PC-3 (cell line): ENCODE measurements at regions not wholly inside any gene's neighbourhood (a gene's known extent, or its start where the extent isn't known, plus 50 kb on each side); places are given as distances from the start of the nearest gene placed in this dataset.

Experiments
- ATAC-seq: fragments of 200-7000 bp; cut with Tn5 transposase; 2 replicates; pipeline ENCODE4 v1.9.1; 2020; ENCODE audit warnings: mild to moderate bottlenecking, moderate library complexity
- BruUV-seq: library from RNA; stranded (reverse); fragments of 400-500 nt; replicated peaks from 2 replicates; lab custom pipeline; 2021; lab: Mats Ljungman, UMichigan
- CTCF ChIA-PET: fragments of 300-600 bp; sonication (Branson Sonifier 250); formaldehyde crosslinking; loops from one replicate; lab custom pipeline; 2022; ENCODE audit warnings: antibody characterized with exemption; lab: Charles Lee
- POLR2A ChIA-PET: fragments of 300-600 bp; sonication (Branson Sonifier 250); formaldehyde crosslinking; loops from one replicate; lab custom pipeline; 2022; ENCODE audit warnings: antibody characterized with exemption; ENCODE audit not compliant: unreplicated experiment; lab: Charles Lee
- DNase-seq: peaks from one replicate; pipeline ENCODE4 v3.0.0-alpha.2; 2015
- H2AFZ ChIP-seq: fragments of 300-600 bp; sonication (generic); 2 replicates; pipeline ENCODE4 v1.6.0; 2016; ENCODE audit warnings: antibody characterized with exemption, low read length
- H3F3A ChIP-seq: fragments of 300-600 bp; sonication (generic); one replicate; pipeline ENCODE4 v1.6.0; 2017; ENCODE audit warnings: antibody characterized with exemption, low read length, control low read depth, mild to moderate bottlenecking; ENCODE audit not compliant: unreplicated experiment
- H3K27ac ChIP-seq: fragments of 300-600 bp; sonication (generic); 2 replicates; pipeline ENCODE4 v1.5.1; 2016; ENCODE audit warnings: mild to moderate bottlenecking, low read length
- H3K27me3 ChIP-seq: fragments of 300-600 bp; sonication (generic); 2 replicates; pipeline ENCODE4 v1.6.1; 2016; ENCODE audit warnings: low read length, mixed read lengths
- H3K36me3 ChIP-seq: fragments of 300-600 bp; sonication (generic); 2 replicates; pipeline ENCODE4 v1.6.1; 2016; ENCODE audit warnings: low read depth, mixed run types, low read length, mixed read lengths
- H3K4me1 ChIP-seq: fragments of 300-600 bp; sonication (generic); 2 replicates; pipeline ENCODE4 v1.5.1; 2016; ENCODE audit warnings: low read length; ENCODE audit not compliant: insufficient read depth
- H3K4me2 ChIP-seq: fragments of 300-600 bp; sonication (generic); 2 replicates; pipeline ENCODE4 v1.6.0; 2016; ENCODE audit warnings: low read length
- H3K4me3 ChIP-seq: fragments of 300-600 bp; sonication (generic); 2 replicates; pipeline ENCODE4 v1.5.1; 2016; ENCODE audit warnings: mild to moderate bottlenecking, low read length, mixed read lengths
- H3K79me2 ChIP-seq: fragments of 300-600 bp; sonication (generic); 2 replicates; pipeline ENCODE4 v1.6.1; 2017; ENCODE audit warnings: low read length, mixed read lengths
- H3K9ac ChIP-seq: fragments of 300-600 bp; sonication (generic); 2 replicates; pipeline ENCODE4 v1.6.0; 2016; ENCODE audit warnings: mild to moderate bottlenecking, low read length
- H3K9me2 ChIP-seq: fragments of 300-600 bp; sonication (generic); replicated peaks from 2 replicates; pipeline ENCODE4 v1.6.1; 2016; ENCODE audit warnings: mixed run types, low read length, mixed read lengths
- H3K9me3 ChIP-seq: fragments of 300-600 bp; sonication (generic); 2 replicates; pipeline ENCODE4 v1.6.1; 2016; ENCODE audit warnings: low read length, mixed read lengths
- H4K20me1 ChIP-seq: fragments of 300-600 bp; sonication (generic); 2 replicates; pipeline ENCODE4 v1.6.1; 2016; ENCODE audit warnings: low read length, mixed read lengths
- CTCF ChIP-seq: fragments of 300-600 bp; sonication (generic); conservative IDR thresholded peaks from 2 replicates; pipeline ENCODE4 v1.5.1; 2017; ENCODE audit warnings: antibody characterized with exemption, low read depth, mild to moderate bottlenecking, low read length
- EZH2 ChIP-seq: fragments of 300-600 bp; sonication (generic); IDR thresholded peaks from one replicate; pipeline ENCODE4 v1.6.1; 2017; ENCODE audit warnings: antibody characterized with exemption, mild to moderate bottlenecking, low read length; ENCODE audit not compliant: unreplicated experiment
- EZH2phosphoT487 ChIP-seq: fragments of 300-600 bp; sonication (generic); IDR thresholded peaks from 2 replicates; pipeline ENCODE4 v1.6.1; 2018; ENCODE audit warnings: mild to moderate bottlenecking, antibody characterized with exemption, low read length, borderline replicate concordance
- intact Hi-C: fragments of 100-400 bp; cut with micrococcal nuclease; formaldehyde crosslinking; loops from 2 replicates; pipeline ENCODE4 v1.9.0; 2023

DNA sequence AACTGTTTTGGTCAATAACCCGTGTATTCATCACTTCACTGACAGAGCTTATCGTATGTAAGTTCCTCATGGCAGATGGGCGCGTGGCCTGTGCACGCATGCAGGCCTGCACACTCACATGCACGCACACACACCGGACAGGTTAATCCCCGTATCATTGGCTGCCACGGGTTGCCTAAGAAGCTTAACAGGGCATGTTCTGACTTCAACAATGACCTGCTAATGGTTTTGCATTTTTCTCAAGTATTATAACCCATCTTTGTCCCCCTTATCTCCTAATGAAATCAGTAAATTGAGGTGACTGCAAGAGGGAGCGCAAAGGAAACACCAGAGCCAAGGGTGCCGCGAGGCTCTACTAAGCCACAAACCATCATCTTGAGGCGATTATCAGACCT, 399.0 kb upstream of the ID2 start:
- Histone ChIP-seq H3K79me2 (no peaks in the 10 kb centered on the region), H3K9me2 (no peaks in the 10 kb centered on the region), H3K36me3 (no peaks in the 10 kb centered on the region), H3K4me2 (no peak overlapping the region), H3K9ac (no peak overlapping the region), H2AFZ (no peak overlapping the region), H3K27me3 (no peaks in the 10 kb centered on the region), H3K27ac (no peak overlapping the region), H3K9me3 (no peaks in the 10 kb centered on the region), H3K4me3 (no peak overlapping the region), H3F3A (no peaks in the 10 kb centered on the region), H3K4me1 (no peaks in the 10 kb centered on the region), H4K20me1 (no peaks in the 10 kb centered on the region)
- no TSS peak for BruUV-seq
- POLR2A ChIA-PET = no interaction called here
- DNase-seq = no peak
- intact Hi-C loops = no loop called here
- no peak for ATAC-seq
- TF ChIP-seq CTCF = no peak
- no peak for TF ChIP-seq EZH2phosphoT487
- no peak for TF ChIP-seq EZH2
- CTCF ChIA-PET = no interaction called here

DNA sequence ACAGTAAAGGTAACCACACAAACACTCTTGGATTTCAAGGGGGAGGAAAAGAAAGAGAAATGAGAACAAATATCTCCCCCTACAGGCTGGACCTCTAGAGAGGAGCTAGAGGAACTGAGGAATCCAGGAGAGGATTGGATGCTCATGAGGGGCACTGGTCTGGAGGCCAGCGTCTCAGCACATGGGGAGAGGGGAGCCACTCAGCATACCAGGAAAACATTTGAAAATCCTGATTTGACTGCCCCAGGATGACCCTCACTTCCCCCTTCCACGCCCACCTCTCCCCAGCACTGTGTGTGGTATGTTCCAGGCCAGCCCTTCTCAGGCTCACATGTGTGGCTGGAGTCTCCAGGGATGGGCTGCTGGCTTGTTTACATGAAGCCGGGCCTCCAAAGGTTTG, 396.8 kb upstream of the ID2 start:
- Histone ChIP-seq H3K4me3 (no peak overlapping the region), H3K9ac (no peak overlapping the region), H2AFZ (no peak overlapping the region), H4K20me1 (no peaks in the 10 kb centered on the region), H3K27me3 (no peaks in the 10 kb centered on the region), H3K4me2 (no peak overlapping the region), H3K9me3 (no peaks in the 10 kb centered on the region), H3K79me2 (no peaks in the 10 kb centered on the region), H3K9me2 (no peaks in the 10 kb centered on the region), H3K4me1 (no peaks in the 10 kb centered on the region), H3K36me3 (no peaks in the 10 kb centered on the region), H3F3A (no peaks in the 10 kb centered on the region), H3K27ac (no peak overlapping the region)
- no TSS peak for BruUV-seq
- CTCF ChIA-PET = interaction anchor here (0.6 kb wide), 2 partner anchors 177 to 277 kb away, joined by 3 read pairs; no protein-coding TSS in a partner anchor
- DNase-seq (no peak), ATAC-seq (no peak)
- POLR2A ChIA-PET = no interaction called here
- intact Hi-C loops = no loop called here
- TF ChIP-seq EZH2phosphoT487 (no peak), CTCF (peak; percentile 31; the same call in 1 of the 2 replicates)

DNA sequence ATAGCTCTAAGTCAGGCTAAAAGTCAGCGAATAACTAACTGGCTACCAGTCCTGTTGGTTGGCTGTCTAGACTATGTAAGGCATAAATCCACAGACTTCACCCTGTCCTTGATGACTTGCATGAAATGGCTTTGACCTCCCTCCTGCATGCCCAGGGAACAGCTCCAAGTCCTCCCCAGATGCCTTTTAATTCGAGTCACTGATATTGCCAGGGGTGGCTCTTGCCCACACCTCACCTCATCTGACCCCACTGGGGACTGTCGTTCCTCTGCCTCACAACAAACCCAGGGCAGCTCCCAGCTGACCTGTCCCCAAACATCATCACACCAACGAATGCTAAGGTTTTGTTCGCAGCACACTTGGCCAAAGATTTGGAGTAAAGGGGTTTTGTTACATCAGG, 396.0 kb upstream of the ID2 start:
- no peak overlapping the region for H3K4me3 ChIP-seq
- no peaks in the 10 kb centered on the region for H3K36me3 ChIP-seq
- ATAC-seq = no peak
- no peaks in the 10 kb centered on the region for H3K9me2 ChIP-seq
- no peaks in the 10 kb centered on the region for H3K9me3 ChIP-seq
- H2AFZ ChIP-seq = no peak overlapping the region
- no peak for DNase-seq
- TF ChIP-seq EZH2phosphoT487 (no peak), EZH2 (no peak), CTCF (no peak)
- H3K9ac ChIP-seq = no peak overlapping the region
- no peaks in the 10 kb centered on the region for H4K20me1 ChIP-seq
- H3F3A ChIP-seq = no peaks in the 10 kb centered on the region
- no peaks in the 10 kb centered on the region for H3K4me1 ChIP-seq
- H3K79me2 ChIP-seq = no peaks in the 10 kb centered on the region
- ChIA-PET POLR2A (no interaction called here), CTCF (no interaction called here)
- no peaks in the 10 kb centered on the region for H3K27me3 ChIP-seq
- intact Hi-C loops = no loop called here
- no peak overlapping the region for H3K4me2 ChIP-seq
- no TSS peak for BruUV-seq
- no peak overlapping the region for H3K27ac ChIP-seq
